Activated CD4-positive, CD25-positive, alpha-beta regulatory T cell treated with anti-CD3 and anti-CD28 coated beads, Interleukin-2, amount 50 U/mL, for 24 hours (primary cell): ENCODE measurements at regions not wholly inside any gene's neighbourhood (a gene's known extent, or its start where the extent isn't known, plus 50 kb on each side); places are given as distances from the start of the nearest gene placed in this dataset.
"Not testable (repeated sequence)": the region's sequence is repeated elsewhere in the genome, so short reads cannot be mapped to it uniquely, and the experiment has no call there.

Experiments
- ATAC-seq, 2 donors: fragments of 150-1000 bp; cut with Tn5 transposase; one replicate each; pipeline ENCODE4 v1.10.0; 2021; ENCODE audit warnings: mild to moderate bottlenecking in 1 of 2, moderate library complexity in 1 of 2

GRCh38 chr5:60041996-60042664, 148.6 kb upstream of the PDE4D start:
- not testable (repeated sequence) for ATAC-seq

GRCh38 chr5:60041508-60041907, 148.0 kb upstream of the PDE4D start:
- ATAC-seq, result not testable (repeated sequence)

GRCh38 chr5:60036192-60036938, 142.8 kb upstream of the PDE4D start:
- no peak for ATAC-seq

- no peak for ATAC-seq
Observed at GRCh38 chr5:60026161-60026560, 132.6 kb upstream of the PDE4D start.

GRCh38 chr5:60024104-60024503, 130.6 kb upstream of the PDE4D start:
- no peak for ATAC-seq

- no peak for ATAC-seq
Observed at GRCh38 chr5:60023255-60023654, 129.7 kb upstream of the PDE4D start.

- no peak for ATAC-seq
Observed at GRCh38 chr5:60020457-60020856, 126.9 kb upstream of the PDE4D start.

- ATAC-seq, result not testable (repeated sequence)
Observed at GRCh38 chr5:60018960-60019359, 125.4 kb upstream of the PDE4D start.

GRCh38 chr5:60018091-60018490, 124.6 kb upstream of the PDE4D start:
- ATAC-seq, result no peak

- ATAC-seq, result no peak
Observed at GRCh38 chr5:60014331-60014730, 120.8 kb upstream of the PDE4D start.

- no peak for ATAC-seq
Observed at GRCh38 chr5:60010853-60011252, 117.3 kb upstream of the PDE4D start.

GRCh38 chr5:60010328-60010727, 116.8 kb upstream of the PDE4D start:
- ATAC-seq, result no peak

- no peak for ATAC-seq
Observed at GRCh38 chr5:60007729-60008128, 114.2 kb upstream of the PDE4D start.

- no peak for ATAC-seq
Observed at GRCh38 chr5:59999056-59999455, 105.5 kb upstream of the PDE4D start.

GRCh38 chr5:59992206-59992605, 98.7 kb upstream of the PDE4D start:
- no peak for ATAC-seq

GRCh38 chr5:59988396-59988795, 94.9 kb upstream of the PDE4D start:
- no peak for ATAC-seq

- no peak for ATAC-seq
Observed at GRCh38 chr5:59976342-59976741, 82.8 kb upstream of the PDE4D start.

- ATAC-seq, result no peak
Observed at GRCh38 chr5:59972043-59972442, 78.5 kb upstream of the PDE4D start.

GRCh38 chr5:59959330-59959729, 65.8 kb upstream of the PDE4D start:
- no peak for ATAC-seq

GRCh38 chr5:59956130-59956783, 62.7 kb upstream of the PDE4D start:
- ATAC-seq, result no peak

- no peak for ATAC-seq
Observed at GRCh38 chr5:59955241-59955640, 61.7 kb upstream of the PDE4D start.

- ATAC-seq, result no peak
Observed at GRCh38 chr5:59943452-59944113, 50.1 kb upstream of the PDE4D start.
